Cardiac muscle cell (in vitro differentiated cells and primary cell): ENCODE measurements at regions not wholly inside any gene's neighbourhood (a gene's known extent, or its start where the extent isn't known, plus 50 kb on each side); places are given as distances from the start of the nearest gene placed in this dataset.

Experiments used
- DNase-seq, 2 donors: peaks; one replicate each; pipeline versions ENCODE4 v3.0.0 to v3.0.0-alpha.2; 2010 to 2017; ENCODE audit warnings: low read depth in 1 of 2, low spot score in 1 of 2
- H3K27ac ChIP-seq: fragments of 200-600 bp; sonication (generic); 2 replicates; pipeline ENCODE4 v1.5.1; 2016
- H3K27me3 ChIP-seq: fragments of 200-600 bp; sonication (generic); 2 replicates; pipeline ENCODE4 v1.6.0; 2016; ENCODE audit warnings: control low read depth
- H3K36me3 ChIP-seq: fragments of 200-600 bp; sonication (generic); 2 replicates; pipeline ENCODE4 v1.5.1; 2016; ENCODE audit warnings: control low read depth
- H3K4me1 ChIP-seq: fragments of 200-600 bp; sonication (generic); 2 replicates; pipeline ENCODE4 v1.8.1; 2017; ENCODE audit warnings: low read depth, mild to moderate bottlenecking, mixed run types
- H3K4me3 ChIP-seq: fragments of 200-600 bp; sonication (generic); 2 replicates; pipeline ENCODE4 v1.5.1; 2016; ENCODE audit warnings: mild to moderate bottlenecking
- H3K9me3 ChIP-seq: fragments of 200-600 bp; sonication (generic); 2 replicates; pipeline ENCODE4 v1.5.1; 2017; ENCODE audit warnings: low read depth, mild to moderate bottlenecking, control low read depth
- TF ChIP-seq, protein P1 (sequence below): IDR thresholded peaks from 2 replicates; pipeline ENCODE4 v1.5.1; 2012; ENCODE audit warnings: low read depth, mild to moderate bottlenecking, low read length

DNA sequence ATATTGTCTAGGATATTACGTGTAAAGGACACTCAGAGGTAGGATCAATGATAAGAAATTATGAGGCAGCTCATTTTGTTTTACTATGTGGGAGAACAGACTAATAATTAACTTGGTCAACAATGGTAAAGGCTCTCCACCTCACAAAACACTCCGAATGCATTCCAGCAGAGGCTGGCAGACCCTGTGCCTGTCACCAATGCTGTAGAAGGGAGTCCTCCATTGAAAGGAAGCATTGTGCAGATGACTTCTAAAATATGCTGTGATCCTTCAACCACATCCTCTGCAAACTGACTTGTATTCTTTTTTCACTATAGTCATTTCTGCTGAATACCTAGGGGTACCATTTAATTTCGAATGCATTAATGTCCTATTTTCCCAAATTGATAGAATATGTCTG, 119.6 kb upstream of the EEA1 start:
- Histone ChIP-seq H3K4me3 (no peak overlapping the region), H3K36me3 (no peaks in the 10 kb centered on the region), H3K27ac (no peak overlapping the region), H3K27me3 (no peaks in the 10 kb centered on the region), H3K9me3 (no peaks in the 10 kb centered on the region), H3K4me1 (peaks cover 4% of the 10 kb centered on the region)
- no peak for DNase-seq
- TF ChIP-seq, protein P1, sequence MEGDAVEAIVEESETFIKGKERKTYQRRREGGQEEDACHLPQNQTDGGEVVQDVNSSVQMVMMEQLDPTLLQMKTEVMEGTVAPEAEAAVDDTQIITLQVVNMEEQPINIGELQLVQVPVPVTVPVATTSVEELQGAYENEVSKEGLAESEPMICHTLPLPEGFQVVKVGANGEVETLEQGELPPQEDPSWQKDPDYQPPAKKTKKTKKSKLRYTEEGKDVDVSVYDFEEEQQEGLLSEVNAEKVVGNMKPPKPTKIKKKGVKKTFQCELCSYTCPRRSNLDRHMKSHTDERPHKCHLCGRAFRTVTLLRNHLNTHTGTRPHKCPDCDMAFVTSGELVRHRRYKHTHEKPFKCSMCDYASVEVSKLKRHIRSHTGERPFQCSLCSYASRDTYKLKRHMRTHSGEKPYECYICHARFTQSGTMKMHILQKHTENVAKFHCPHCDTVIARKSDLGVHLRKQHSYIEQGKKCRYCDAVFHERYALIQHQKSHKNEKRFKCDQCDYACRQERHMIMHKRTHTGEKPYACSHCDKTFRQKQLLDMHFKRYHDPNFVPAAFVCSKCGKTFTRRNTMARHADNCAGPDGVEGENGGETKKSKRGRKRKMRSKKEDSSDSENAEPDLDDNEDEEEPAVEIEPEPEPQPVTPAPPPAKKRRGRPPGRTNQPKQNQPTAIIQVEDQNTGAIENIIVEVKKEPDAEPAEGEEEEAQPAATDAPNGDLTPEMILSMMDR, result no peak

DNA sequence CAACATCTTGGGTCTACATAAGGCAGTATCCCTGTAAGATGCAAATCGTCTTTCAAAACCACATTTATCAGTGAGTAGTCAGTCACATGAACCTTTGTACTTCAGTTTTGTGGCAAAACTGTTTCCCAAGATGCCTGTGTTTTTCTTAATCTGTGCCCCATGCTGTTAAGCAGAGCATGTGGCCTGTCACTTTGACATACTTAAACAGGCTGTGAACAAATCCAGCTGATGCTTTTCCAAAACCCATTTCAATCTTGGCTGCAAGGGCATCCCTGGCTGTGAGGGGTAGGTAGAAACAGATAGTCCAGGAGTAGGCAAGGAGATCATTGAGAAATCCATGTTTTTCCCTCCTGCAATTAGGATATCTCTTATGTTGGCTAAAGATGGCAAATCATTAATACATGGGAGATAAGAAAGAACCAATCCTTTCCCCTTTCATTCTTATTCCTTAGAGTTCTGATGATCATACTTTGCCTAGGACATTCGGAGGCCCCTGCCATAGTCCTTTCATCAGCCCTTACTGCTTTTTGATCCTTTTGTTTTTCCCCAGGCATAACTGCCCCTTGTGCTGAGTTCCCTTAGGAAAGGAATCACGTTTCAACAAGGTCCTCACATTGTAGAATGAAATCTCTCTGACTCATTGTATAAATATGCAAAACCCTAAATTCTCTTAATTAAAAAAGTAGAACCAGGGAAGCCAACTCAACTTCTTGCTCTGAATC, 121.1 kb upstream of the EEA1 start:
- Histone ChIP-seq H3K27me3 (no peaks in the 10 kb centered on the region), H3K4me3 (no peak overlapping the region), H3K9me3 (no peaks in the 10 kb centered on the region), H3K36me3 (no peaks in the 10 kb centered on the region), H3K4me1 (peaks cover 4% of the 10 kb centered on the region), H3K27ac (no peak overlapping the region)
- DNase-seq, result peak in 1 of 2 donors; percentile 67
- TF ChIP-seq, protein P1, result no peak

GRCh38 chr12:93050748-93051081, 121.6 kb upstream of the EEA1 start:
- no peak overlapping the region for H3K27ac ChIP-seq
- no peak overlapping the region for H3K4me3 ChIP-seq
- no peaks in the 10 kb centered on the region for H3K36me3 ChIP-seq
- no peak for DNase-seq
- peaks cover 4% of the 10 kb centered on the region for H3K4me1 ChIP-seq
- H3K9me3 ChIP-seq, result no peaks in the 10 kb centered on the region
- H3K27me3 ChIP-seq, result no peaks in the 10 kb centered on the region
- TF ChIP-seq, protein P1, result no peak

- TF ChIP-seq, protein P1, result no peak
- Histone ChIP-seq H3K27me3 (no peaks in the 10 kb centered on the region), H3K4me3 (no peak overlapping the region), H3K36me3 (no peaks in the 10 kb centered on the region), H3K4me1 (peaks cover 4% of the 10 kb centered on the region), H3K9me3 (no peaks in the 10 kb centered on the region), H3K27ac (no peak overlapping the region)
- no peak for DNase-seq
Measured at GRCh38 chr12:93054021-93054420, 124.9 kb upstream of the EEA1 start.

GRCh38 chr12:93055221-93055620, 126.1 kb upstream of the EEA1 start:
- Histone ChIP-seq H3K27ac (no peak overlapping the region), H3K4me1 (peaks cover 10% of the 10 kb centered on the region), H3K36me3 (no peaks in the 10 kb centered on the region), H3K4me3 (no peak overlapping the region), H3K27me3 (no peaks in the 10 kb centered on the region), H3K9me3 (no peaks in the 10 kb centered on the region)
- no peak for DNase-seq
- TF ChIP-seq, protein P1, result no peak
